Gastroesophageal sphincter (tissue), 4 donors: ENCODE measurements at regions not wholly inside any gene's neighbourhood (a gene's known extent, or its start where the extent isn't known, plus 50 kb on each side); places are given as distances from the start of the nearest gene placed in this dataset.

ENCODE experiments used
- ATAC-seq: fragments of 150-250 bp; one replicate; pipeline ENCODE4 v1.9.1; 2016; ENCODE audit warnings: mild to moderate bottlenecking, moderate library complexity
- H3K27ac ChIP-seq, 4 donors: fragments of 200-600 bp; sonication (generic) in 3 of 4; 1 replicate in 3 of 4; 2 replicates in 1 of 4; pipeline ENCODE4 v1.5.1; 2016 to 2019
- H3K27me3 ChIP-seq: fragments of 200-600 bp; sonication (generic); one replicate; pipeline ENCODE4 v1.5.1; 2019
- H3K36me3 ChIP-seq, 2 donors: fragments of 200-600 bp; sonication (generic); one replicate each; pipeline ENCODE4 v1.5.1; 2019; ENCODE audit warnings: control low read depth in 1 of 2
- H3K4me1 ChIP-seq, 3 donors: fragments of 200-600 bp; sonication (generic); 1 replicate in 2 of 3; 2 replicates in 1 of 3; pipeline ENCODE4 v1.5.1; 2016 to 2019; ENCODE audit warnings: control low read depth in 2 of 3
- H3K4me3 ChIP-seq, 2 donors: fragments of 200-600 bp; sonication (generic); one replicate each; pipeline ENCODE4 v1.5.1; 2019; ENCODE audit warnings: mild to moderate bottlenecking in 1 of 2, moderate library complexity in 1 of 2
- H3K9me3 ChIP-seq, 3 donors: fragments of 200-600 bp; sonication (generic); one replicate each; pipeline ENCODE4 v1.5.1; 2017 to 2019; ENCODE audit warnings: control low read depth in 2 of 3
- EP300 ChIP-seq: sonication (generic); formaldehyde crosslinking; IDR thresholded peaks from one replicate; pipeline ENCODE4 v1.6.1; 2017; ENCODE audit warnings: antibody characterized with exemption, mild to moderate bottlenecking
- POLR2A ChIP-seq, 2 donors: fragments of 450-650 bp; IDR thresholded peaks; one replicate each; pipeline ENCODE4 v1.6.1; 2017; ENCODE audit warnings: antibody characterized with exemption in 2 of 2, mild to moderate bottlenecking in 2 of 2, moderate library complexity in 1 of 2
- POLR2AphosphoS5 ChIP-seq: sonication (generic); formaldehyde crosslinking; IDR thresholded peaks from one replicate; pipeline ENCODE4 v1.6.1; 2017; ENCODE audit warnings: antibody characterized with exemption
- WGBS, 2 donors: methylation state at CpG; one replicate each; pipeline ENCODE4 v1.1.5; 2018; ENCODE audit warnings: low coverage in 1 of 2; 5-methylcytosine and 5-hydroxymethylcytosine counted together
- TF ChIP-seq, protein P1 (sequence below), 4 experiments: fragments of 200-600 bp in 2 of 4; fragments of 450-650 bp in 2 of 4; sonication (generic) in 1 of 4; IDR thresholded peaks; one replicate each; pipeline ENCODE4 v1.5.1; 2017 to 2019; ENCODE audit warnings: antibody characterized with exemption in 4 of 4, mild to moderate bottlenecking in 2 of 4, moderate library complexity in 2 of 4

DNA sequence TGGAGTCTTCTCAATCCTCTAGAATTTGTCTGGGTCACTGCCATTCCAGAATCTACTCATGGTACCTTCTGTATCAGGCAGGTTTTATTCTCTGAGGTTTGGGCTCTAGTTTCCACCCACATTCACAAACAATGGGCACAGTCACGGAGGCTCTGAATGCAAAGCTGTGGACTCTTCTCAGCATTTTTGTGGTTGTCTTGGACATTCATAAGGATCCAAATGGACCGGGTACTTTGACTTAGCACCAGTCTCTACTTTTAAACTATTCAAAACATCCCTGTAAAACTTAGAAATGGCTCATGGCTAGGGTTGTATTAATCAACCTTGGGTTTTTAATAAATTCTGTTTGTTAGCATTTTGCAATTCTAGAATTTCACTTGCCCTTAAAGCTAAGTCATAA is 277.9 kb upstream of the THBS1 start:
- H3K27ac ChIP-seq = no peak overlapping the region
- H3K27me3 ChIP-seq = no peaks in the 10 kb centered on the region
- peaks cover 0 to 11% (median 2%) of the 10 kb centered on the region in 3 donors for H3K4me1 ChIP-seq
- no peak for ATAC-seq
- H3K36me3 ChIP-seq = no peaks in the 10 kb centered on the region
- H3K9me3 ChIP-seq = no peaks in the 10 kb centered on the region
- H3K4me3 ChIP-seq = no peak overlapping the region
- TF ChIP-seq POLR2A (IDR thresholded peaks at IDR 0.05) (no peak), POLR2AphosphoS5 (no peak), EP300 (no peak)
- TF ChIP-seq, protein P1, sequence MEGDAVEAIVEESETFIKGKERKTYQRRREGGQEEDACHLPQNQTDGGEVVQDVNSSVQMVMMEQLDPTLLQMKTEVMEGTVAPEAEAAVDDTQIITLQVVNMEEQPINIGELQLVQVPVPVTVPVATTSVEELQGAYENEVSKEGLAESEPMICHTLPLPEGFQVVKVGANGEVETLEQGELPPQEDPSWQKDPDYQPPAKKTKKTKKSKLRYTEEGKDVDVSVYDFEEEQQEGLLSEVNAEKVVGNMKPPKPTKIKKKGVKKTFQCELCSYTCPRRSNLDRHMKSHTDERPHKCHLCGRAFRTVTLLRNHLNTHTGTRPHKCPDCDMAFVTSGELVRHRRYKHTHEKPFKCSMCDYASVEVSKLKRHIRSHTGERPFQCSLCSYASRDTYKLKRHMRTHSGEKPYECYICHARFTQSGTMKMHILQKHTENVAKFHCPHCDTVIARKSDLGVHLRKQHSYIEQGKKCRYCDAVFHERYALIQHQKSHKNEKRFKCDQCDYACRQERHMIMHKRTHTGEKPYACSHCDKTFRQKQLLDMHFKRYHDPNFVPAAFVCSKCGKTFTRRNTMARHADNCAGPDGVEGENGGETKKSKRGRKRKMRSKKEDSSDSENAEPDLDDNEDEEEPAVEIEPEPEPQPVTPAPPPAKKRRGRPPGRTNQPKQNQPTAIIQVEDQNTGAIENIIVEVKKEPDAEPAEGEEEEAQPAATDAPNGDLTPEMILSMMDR (IDR thresholded peaks at IDR 0.05) = no peak
- WGBS, 2 donors = 50 to 57% methylated on average over 1 to 2 of the region's 2 CpGs

DNA sequence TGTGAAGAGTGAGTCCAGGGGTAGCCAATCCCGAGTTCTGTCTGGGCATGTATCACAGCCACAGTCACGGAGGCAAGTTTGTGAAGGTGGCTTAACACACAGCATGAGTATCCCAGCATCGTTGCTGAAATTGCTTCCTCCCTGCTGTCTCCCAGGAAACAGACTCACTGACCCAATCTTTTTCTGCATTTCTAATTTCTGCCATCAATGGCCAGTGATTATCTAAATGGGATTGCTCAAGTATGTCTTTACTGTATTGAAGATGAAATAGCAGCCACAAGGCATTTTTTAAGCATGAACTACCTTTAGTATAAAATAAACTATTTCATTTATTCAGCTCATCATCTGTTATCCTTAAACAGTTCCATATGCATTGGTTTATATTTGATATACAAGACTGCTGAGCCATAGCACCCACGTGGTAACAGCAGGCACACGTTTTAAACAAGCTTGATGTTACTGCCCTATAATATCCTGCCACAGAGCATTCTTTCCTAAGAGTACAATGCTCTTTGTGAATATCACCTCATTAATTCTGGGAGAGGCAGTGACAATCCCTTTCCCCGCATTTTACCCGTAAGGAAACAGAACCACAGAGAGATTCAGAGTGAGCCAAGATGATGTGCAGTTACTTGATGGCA is 276.6 kb upstream of the THBS1 start:
- no peaks in the 10 kb centered on the region for H3K36me3 ChIP-seq
- peak overlapping the region in 2 of 4 donors; percentile 5 to 54 for H3K27ac ChIP-seq
- H3K27me3 ChIP-seq = no peaks in the 10 kb centered on the region
- no peak overlapping the region for H3K4me3 ChIP-seq
- H3K4me1 ChIP-seq = peaks cover 0 to 11% (median 2%) of the 10 kb centered on the region in 3 donors
- TF ChIP-seq EP300 = no peak
- TF ChIP-seq POLR2A (IDR thresholded peaks at IDR 0.05) = no peak
- TF ChIP-seq, protein P1 (IDR thresholded peaks at IDR 0.05) = no peak
- TF ChIP-seq POLR2AphosphoS5 = no peak
- 18 to 41% methylated on average over 5 to 6 of the region's 7 CpGs for WGBS, 2 donors
- no peaks in the 10 kb centered on the region for H3K9me3 ChIP-seq
- no peak for ATAC-seq

DNA sequence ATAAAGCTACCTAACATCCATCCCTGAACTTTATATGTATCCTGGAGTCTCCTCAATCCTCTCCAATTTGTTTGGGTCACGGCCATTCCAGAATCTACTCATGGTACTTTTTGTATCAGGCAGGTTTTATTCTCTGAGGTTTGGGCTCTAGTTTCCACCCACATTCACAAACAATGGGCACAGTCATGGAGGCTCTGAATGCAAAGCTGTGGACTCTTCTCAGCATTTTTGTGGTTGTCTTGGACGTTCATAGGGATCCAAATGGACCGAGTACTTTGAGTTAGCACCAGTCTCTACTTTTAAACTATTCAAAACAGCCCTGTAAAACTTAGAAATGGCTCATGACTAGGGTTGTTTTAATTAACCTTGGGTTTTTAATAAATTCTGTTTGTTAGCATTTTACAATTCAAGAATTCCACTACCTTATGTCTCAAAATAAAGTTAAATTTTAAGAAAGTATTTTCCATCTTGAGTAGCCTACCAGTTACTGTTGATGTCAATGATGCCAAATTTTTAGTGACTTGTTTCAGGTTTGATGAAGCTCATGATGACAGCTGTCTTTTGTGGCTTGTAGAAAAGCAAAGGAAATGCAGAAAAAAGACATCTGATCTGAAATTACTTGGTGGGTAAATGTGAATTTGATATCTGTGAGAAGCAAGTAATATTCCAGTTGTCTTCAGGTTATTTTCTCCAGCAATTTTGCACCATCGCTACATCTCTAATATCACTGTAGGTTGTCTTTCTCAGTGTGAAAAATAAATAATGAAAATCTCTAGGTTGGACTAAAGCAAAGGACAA is 275.7 kb upstream of the THBS1 start:
- 75 to 87% methylated on average over 3 to 4 of the region's 4 CpGs for WGBS, 2 donors
- no peak for ATAC-seq
- TF ChIP-seq POLR2A (IDR thresholded peaks at IDR 0.05) (no peak), POLR2AphosphoS5 (no peak), EP300 (no peak)
- TF ChIP-seq, protein P1 (IDR thresholded peaks at IDR 0.05) = no peak
- Histone ChIP-seq H3K9me3 (no peaks in the 10 kb centered on the region), H3K36me3 (no peaks in the 10 kb centered on the region), H3K4me1 (peaks cover 0 to 11% (median 2%) of the 10 kb centered on the region in 3 donors), H3K27me3 (no peaks in the 10 kb centered on the region), H3K27ac (peak overlapping the region in 1 of 4 donors; percentile 54), H3K4me3 (no peak overlapping the region)

DNA sequence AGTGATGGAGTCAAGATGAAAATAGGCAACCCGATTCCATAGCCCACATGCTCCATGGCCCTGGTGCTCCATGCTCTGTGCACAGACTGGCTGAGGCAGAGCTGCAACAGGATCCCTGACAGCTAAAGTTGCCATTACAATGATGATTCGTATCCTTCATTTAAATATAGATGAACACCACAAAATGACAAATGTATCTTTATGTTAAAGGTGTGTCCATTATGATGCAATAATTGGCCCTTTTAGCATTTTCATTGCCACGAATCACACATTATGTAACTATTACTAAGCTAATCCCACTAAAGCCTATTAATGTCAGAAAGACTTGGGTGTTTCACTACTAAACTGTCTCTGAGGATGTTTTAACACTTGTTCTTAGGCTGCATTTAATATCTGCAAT is 270.2 kb upstream of the THBS1 start:
- no peak overlapping the region for H3K4me3 ChIP-seq
- ATAC-seq = no peak
- H3K36me3 ChIP-seq = no peaks in the 10 kb centered on the region
- H3K9me3 ChIP-seq = no peaks in the 10 kb centered on the region
- no peaks in the 10 kb centered on the region for H3K27me3 ChIP-seq
- no peak overlapping the region for H3K27ac ChIP-seq
- H3K4me1 ChIP-seq = peaks cover 0 to 2% (median 0%) of the 10 kb centered on the region in 3 donors
- TF ChIP-seq, protein P1 (IDR thresholded peaks at IDR 0.05) = no peak
- no peak for TF ChIP-seq EP300
- no peak for TF ChIP-seq POLR2AphosphoS5
- no peak for TF ChIP-seq POLR2A (IDR thresholded peaks at IDR 0.05)
- 56 to 66% methylated on average over 2 to 3 of the region's 3 CpGs for WGBS, 2 donors

DNA sequence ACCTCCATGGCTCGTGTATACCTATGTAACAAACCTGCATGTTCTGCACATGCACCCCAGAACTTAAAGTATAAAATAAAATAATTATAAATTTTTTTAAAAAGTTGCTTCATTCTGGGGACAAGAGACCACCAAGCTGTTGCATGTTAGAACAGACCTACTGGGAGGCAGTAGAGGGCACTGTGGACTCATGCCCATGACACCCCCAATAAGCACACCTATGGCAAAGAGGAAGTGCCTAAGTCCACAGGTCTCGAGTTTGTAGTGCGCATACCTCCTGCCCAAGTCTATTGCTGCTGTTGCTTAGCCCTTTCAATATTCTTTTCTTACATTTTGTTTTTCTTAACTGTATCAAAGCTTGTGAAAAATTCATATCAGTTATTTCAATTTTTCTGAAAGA is 267.9 kb upstream of the THBS1 start:
- H3K9me3 ChIP-seq = no peaks in the 10 kb centered on the region
- no peak for TF ChIP-seq POLR2A (IDR thresholded peaks at IDR 0.05)
- TF ChIP-seq, protein P1 (IDR thresholded peaks at IDR 0.05) = peak in 1 of 4 experiments; percentile 9
- no peaks in the 10 kb centered on the region for H3K36me3 ChIP-seq
- ATAC-seq = no peak
- H3K27ac ChIP-seq = no peak overlapping the region
- H3K27me3 ChIP-seq = no peaks in the 10 kb centered on the region
- WGBS, 2 donors = 82 to 85% methylated on average over 1 to 3 of the region's 3 CpGs
- peaks cover 0 to 25% (median 0%) of the 10 kb centered on the region in 3 donors for H3K4me1 ChIP-seq
- H3K4me3 ChIP-seq = no peak overlapping the region
